WERI-Rb-1 (cell line): ENCODE measurements at regions not wholly inside any gene's neighbourhood (a gene's known extent, or its start where the extent isn't known, plus 50 kb on each side); places are given as distances from the start of the nearest gene placed in this dataset.

Experiments used
- DNase-seq: peaks from one replicate; pipeline ENCODE4 v3.0.0-alpha.2; 2020
- H3K27ac ChIP-seq: fragments of 250-450 bp; sonication (Bioruptor Pico); 2 replicates; pipeline ENCODE4 v1.5.1; 2020; ENCODE audit warnings: mild to moderate bottlenecking, moderate library complexity
- H3K27me3 ChIP-seq: fragments of 250-450 bp; sonication (Bioruptor Pico); 2 replicates; pipeline ENCODE4 v1.5.1; 2021; ENCODE audit warnings: mild to moderate bottlenecking, low read depth, moderate library complexity; ENCODE audit not compliant: insufficient read depth, severe bottlenecking
- H3K36me3 ChIP-seq: fragments of 250-450 bp; sonication (Bioruptor Pico); 2 replicates; pipeline ENCODE4 v1.5.1; 2020; ENCODE audit warnings: mild to moderate bottlenecking, moderate library complexity
- H3K4me3 ChIP-seq: 2 replicates; pipeline ENCODE4 v1.5.1; 2011; ENCODE audit warnings: low read depth, mild to moderate bottlenecking, control low read depth, low read length
- H3K9me3 ChIP-seq: fragments of 250-450 bp; sonication (Bioruptor Pico); 2 replicates; pipeline ENCODE4 v1.5.1; 2021; ENCODE audit warnings: mild to moderate bottlenecking, moderate library complexity; ENCODE audit not compliant: severe bottlenecking
- TF ChIP-seq, protein P1 (sequence below): IDR thresholded peaks from 2 replicates; pipeline ENCODE4 v1.5.1; 2011; ENCODE audit warnings: low read depth, mild to moderate bottlenecking, control low read depth, inconsistent platforms, low read length

GRCh38 chr13:50588491-50589130 lies 254.9 kb downstream of the DLEU7 start:
- no peak overlapping the region for H3K4me3 ChIP-seq
- no peaks in the 10 kb centered on the region for H3K9me3 ChIP-seq
- no peaks in the 10 kb centered on the region for H3K27me3 ChIP-seq
- H3K36me3 ChIP-seq = no peaks in the 10 kb centered on the region
- DNase-seq = no peak
- TF ChIP-seq, protein P1, sequence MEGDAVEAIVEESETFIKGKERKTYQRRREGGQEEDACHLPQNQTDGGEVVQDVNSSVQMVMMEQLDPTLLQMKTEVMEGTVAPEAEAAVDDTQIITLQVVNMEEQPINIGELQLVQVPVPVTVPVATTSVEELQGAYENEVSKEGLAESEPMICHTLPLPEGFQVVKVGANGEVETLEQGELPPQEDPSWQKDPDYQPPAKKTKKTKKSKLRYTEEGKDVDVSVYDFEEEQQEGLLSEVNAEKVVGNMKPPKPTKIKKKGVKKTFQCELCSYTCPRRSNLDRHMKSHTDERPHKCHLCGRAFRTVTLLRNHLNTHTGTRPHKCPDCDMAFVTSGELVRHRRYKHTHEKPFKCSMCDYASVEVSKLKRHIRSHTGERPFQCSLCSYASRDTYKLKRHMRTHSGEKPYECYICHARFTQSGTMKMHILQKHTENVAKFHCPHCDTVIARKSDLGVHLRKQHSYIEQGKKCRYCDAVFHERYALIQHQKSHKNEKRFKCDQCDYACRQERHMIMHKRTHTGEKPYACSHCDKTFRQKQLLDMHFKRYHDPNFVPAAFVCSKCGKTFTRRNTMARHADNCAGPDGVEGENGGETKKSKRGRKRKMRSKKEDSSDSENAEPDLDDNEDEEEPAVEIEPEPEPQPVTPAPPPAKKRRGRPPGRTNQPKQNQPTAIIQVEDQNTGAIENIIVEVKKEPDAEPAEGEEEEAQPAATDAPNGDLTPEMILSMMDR = no peak
- H3K27ac ChIP-seq = no peak overlapping the region

GRCh38 chr13:50589139-50589538 lies 254.4 kb downstream of the DLEU7 start:
- DNase-seq = no peak
- H3K27ac ChIP-seq = no peak overlapping the region
- TF ChIP-seq, protein P1 = no peak
- H3K36me3 ChIP-seq = no peaks in the 10 kb centered on the region
- H3K9me3 ChIP-seq = no peaks in the 10 kb centered on the region
- H3K27me3 ChIP-seq = no peaks in the 10 kb centered on the region
- no peak overlapping the region for H3K4me3 ChIP-seq

DNA sequence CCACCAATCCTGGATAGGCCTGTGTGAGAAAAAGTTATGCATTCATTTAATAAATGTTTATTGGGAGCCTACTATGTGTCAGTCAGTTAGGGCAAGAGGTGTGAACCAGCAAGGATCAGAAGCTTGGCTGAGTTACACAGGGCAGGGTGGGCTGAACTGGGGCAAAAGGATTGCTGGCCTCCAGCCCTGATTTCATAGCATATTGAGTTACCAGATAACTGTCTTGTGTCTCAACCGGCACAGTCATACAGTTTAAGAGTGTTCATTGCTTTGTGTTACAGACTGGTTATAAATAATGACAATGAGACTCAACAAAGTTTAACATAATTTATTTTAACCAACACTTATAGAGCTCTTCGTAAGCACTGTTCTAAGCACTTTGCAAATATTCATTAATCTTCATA lies 253.8 kb downstream of the DLEU7 start:
- no peaks in the 10 kb centered on the region for H3K9me3 ChIP-seq
- TF ChIP-seq, protein P1 = no peak
- no peaks in the 10 kb centered on the region for H3K27me3 ChIP-seq
- H3K4me3 ChIP-seq = no peak overlapping the region
- no peak for DNase-seq
- H3K36me3 ChIP-seq = no peaks in the 10 kb centered on the region
- no peak overlapping the region for H3K27ac ChIP-seq

DNA sequence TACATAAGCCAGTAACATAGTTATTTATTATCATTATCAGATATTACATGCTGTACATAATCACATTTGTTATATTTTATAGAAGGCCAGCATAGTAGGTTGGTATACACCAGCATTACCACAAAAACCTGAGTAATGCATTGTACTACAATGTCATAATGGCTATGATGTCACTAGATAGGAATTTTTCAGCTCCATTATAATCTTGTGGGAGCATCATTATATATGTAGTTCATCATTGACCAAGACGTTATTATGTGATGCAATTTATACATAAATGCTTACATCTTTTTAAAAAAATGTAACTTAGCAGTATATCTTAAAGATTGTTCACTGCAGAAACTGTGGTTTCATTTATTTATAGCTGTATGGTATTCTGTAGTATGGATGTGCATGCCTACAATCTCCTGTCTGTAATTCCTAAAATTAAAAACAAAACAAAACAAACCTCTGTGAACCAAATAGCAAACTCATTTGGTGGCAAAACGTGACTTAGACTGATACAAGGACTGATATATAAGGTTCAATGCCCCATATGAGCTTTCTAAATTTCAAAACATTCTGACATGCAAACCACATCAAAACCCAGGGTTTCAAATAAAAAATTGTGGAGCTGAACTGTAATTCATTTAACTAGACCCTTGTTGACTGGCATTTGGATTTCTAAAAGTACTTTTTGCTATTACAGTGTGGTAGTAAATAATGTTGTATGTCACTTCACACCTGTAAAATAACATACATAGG lies 250.9 kb downstream of the DLEU7 start:
- no peaks in the 10 kb centered on the region for H3K27me3 ChIP-seq
- no peak for DNase-seq
- no peak overlapping the region for H3K27ac ChIP-seq
- TF ChIP-seq, protein P1 = no peak
- no peak overlapping the region for H3K4me3 ChIP-seq
- H3K36me3 ChIP-seq = no peaks in the 10 kb centered on the region
- H3K9me3 ChIP-seq = no peaks in the 10 kb centered on the region

DNA sequence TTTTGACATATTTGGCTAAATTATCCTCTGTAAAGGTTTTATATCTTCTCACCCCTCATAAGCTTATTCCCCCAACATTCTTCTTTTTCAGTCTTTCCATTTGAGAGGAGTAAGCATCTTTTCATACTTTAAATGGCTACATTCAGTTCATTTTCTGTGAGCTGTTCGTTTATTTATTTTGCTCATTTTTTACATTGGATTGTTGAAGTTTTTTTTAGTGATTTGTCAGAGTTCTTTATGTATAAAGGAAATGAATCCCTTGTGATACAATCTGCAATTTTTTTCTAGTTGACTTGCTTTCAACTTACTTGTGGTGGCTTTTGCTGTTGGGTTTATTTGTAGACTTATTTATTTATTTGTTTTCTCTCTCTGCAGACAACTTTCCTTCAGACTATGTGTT lies 250.3 kb downstream of the DLEU7 start:
- Histone ChIP-seq H3K27me3 (no peaks in the 10 kb centered on the region), H3K9me3 (no peaks in the 10 kb centered on the region), H3K36me3 (no peaks in the 10 kb centered on the region), H3K4me3 (no peak overlapping the region), H3K27ac (no peak overlapping the region)
- TF ChIP-seq, protein P1 = no peak
- no peak for DNase-seq
